Fibroblast of villous mesenchyme (primary cell): ENCODE measurements at regions not wholly inside any gene's neighbourhood (a gene's known extent, or its start where the extent isn't known, plus 50 kb on each side); places are given as distances from the start of the nearest gene placed in this dataset.

Experiments used
- DNase-seq: peaks from one replicate; pipeline ENCODE4 v3.0.0-alpha.2; 2010; ENCODE audit warnings: low read depth
- H3K4me3 ChIP-seq: 2 replicates; pipeline ENCODE4 v1.5.1; 2011; ENCODE audit warnings: low read depth, mild to moderate bottlenecking, low read length
- CTCF ChIP-seq: IDR thresholded peaks from 2 replicates; pipeline ENCODE4 v1.5.1; 2012; ENCODE audit warnings: low read depth, mild to moderate bottlenecking, low read length; ENCODE audit not compliant: insufficient read depth

- H3K4me3 ChIP-seq, result no peak overlapping the region
- DNase-seq, result no peak
- no peak for TF ChIP-seq CTCF
Measured at GRCh38 chr13:65650321-65650720, 1579.8 kb downstream of the PCDH9 start.

GRCh38 chr13:65642996-65643395 is 1587.1 kb downstream of the PCDH9 start:
- DNase-seq, result no peak
- no peak for TF ChIP-seq CTCF

GRCh38 chr13:65642301-65642700 is 1587.8 kb downstream of the PCDH9 start:
- TF ChIP-seq CTCF, result no peak

More at GRCh38 chr13:65642996-65643395, 1587.1 kb downstream of the PCDH9 start:
- H3K4me3 ChIP-seq, result no peak overlapping the region

GRCh38 chr13:65638572-65639168 is 1591.5 kb downstream of the PCDH9 start:
- TF ChIP-seq CTCF, result peak; percentile 46

More at GRCh38 chr13:65642301-65642700, 1587.8 kb downstream of the PCDH9 start:
- no peak overlapping the region for H3K4me3 ChIP-seq
- DNase-seq, result no peak

GRCh38 chr13:65633806-65634205 is 1596.3 kb downstream of the PCDH9 start:
- DNase-seq, result no peak
- no peak overlapping the region for H3K4me3 ChIP-seq
- TF ChIP-seq CTCF, result no peak

More at GRCh38 chr13:65638572-65639168, 1591.5 kb downstream of the PCDH9 start:
- peak; percentile 17 for DNase-seq
- H3K4me3 ChIP-seq, result no peak overlapping the region

- H3K4me3 ChIP-seq, result no peak overlapping the region
- TF ChIP-seq CTCF, result no peak
- no peak for DNase-seq
Measured at GRCh38 chr13:65631078-65631477, 1599.1 kb downstream of the PCDH9 start.

- no peak for TF ChIP-seq CTCF
- no peak for DNase-seq
- no peak overlapping the region for H3K4me3 ChIP-seq
Measured at GRCh38 chr13:65629926-65630325, 1600.2 kb downstream of the PCDH9 start.
